ENCODE measurements at regions not wholly inside any gene's neighbourhood (a gene's known extent, or its start where the extent isn't known, plus 50 kb on each side); places are given as distances from the start of the nearest gene placed in this dataset.

DNA sequence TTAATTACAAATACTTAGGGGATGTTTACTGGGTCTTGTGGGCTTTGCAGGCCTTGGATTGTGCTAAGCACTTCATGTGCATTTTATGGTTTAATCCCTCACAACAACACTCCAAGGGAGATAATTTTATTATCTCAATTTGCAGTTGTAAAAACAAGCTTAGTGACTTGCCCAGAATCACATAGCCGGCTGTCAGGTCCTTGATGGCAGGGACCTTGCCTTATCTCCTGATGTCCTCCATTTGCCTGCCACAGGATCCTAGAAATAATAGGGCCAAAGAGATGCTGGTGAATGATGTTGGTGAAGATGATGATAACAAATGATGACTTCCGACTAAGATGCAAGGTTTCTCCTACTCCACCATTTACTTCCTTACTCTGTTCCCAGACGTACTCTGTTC lies 385.4 kb downstream of the TMEM135 start:
- TF ChIP-seq POLR2A (IDR thresholded peaks at IDR 0.05) (no peak), CTCF (IDR thresholded peaks at IDR 0.05) (no peak), EP300 (IDR thresholded peaks at IDR 0.05) (no peak)

Measured in ovary (tissue), 3 donors.